ENCODE measurements at regions not wholly inside any gene's neighbourhood (a gene's known extent, or its start where the extent isn't known, plus 50 kb on each side); places are given as distances from the start of the nearest gene placed in this dataset.

GRCh38 chr12:130281153-130281799, 56.4 kb upstream of the PIWIL1 start:
- H3K9me3 ChIP-seq, result peaks cover 2% of the 10 kb centered on the region
- H3K4me3 ChIP-seq, result no peak overlapping the region
- TF ChIP-seq CTCF (IDR thresholded peaks at IDR 0.05), result peak; percentile 39
- no peaks in the 10 kb centered on the region for H3K4me1 ChIP-seq (ENCODE audit: low read depth)
- intact Hi-C loops (cut with DNase I, micrococcal nuclease), result no loop called here
- ATAC-seq, result peak; percentile 80
- H3K36me3 ChIP-seq (ENCODE audit: low read depth), result no peaks in the 10 kb centered on the region
- DNase-seq, result peak in 2 of 3 donors; percentile 18 to 36

- H3K36me3 ChIP-seq (ENCODE audit: low read depth), result no peaks in the 10 kb centered on the region
- DNase-seq, result no peak
- intact Hi-C loops (cut with DNase I, micrococcal nuclease), result no loop called here
Observed at GRCh38 chr12:130286041-130286440, 51.6 kb upstream of the PIWIL1 start.

DNA sequence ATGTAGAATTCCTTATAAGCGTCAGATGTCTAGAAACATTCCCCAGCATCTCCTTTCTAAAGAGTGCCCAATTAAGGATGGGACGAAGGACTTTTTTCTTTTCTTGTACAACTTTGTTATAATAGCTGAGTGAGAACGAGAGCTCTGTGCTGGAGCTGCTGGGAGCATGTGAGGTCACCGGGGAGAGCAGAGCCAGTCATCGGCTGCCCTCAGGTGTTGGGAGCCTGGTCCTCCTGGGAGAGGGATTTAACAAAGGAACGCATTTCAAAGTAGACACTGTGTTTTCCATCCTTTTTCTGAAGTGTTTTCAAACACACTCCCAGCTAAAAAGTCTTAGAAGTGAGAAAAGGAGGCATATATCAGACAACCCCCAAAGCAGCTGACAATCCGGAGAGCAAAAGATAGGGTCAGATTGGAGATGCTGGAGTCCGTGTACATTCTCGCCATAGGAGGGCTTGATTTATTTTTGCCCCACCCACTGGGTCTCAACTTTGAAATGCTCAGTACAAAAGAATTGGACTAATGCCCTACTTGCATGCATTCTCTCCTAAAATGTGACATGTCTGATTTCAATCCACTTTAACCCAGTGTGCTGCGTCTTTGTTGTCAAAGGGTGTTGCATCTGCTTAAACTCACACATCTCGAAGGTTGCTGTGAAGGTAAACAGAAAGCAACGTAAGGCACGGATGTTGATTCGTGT, 50.8 kb upstream of the PIWIL1 start:
- Histone ChIP-seq H3K4me3 (no peak overlapping the region), H3K36me3 (ENCODE audit: low read depth) (no peaks in the 10 kb centered on the region), H3K4me1 (ENCODE audit: low read depth) (no peaks in the 10 kb centered on the region), H3K9me3 (peaks cover 6% of the 10 kb centered on the region)
- intact Hi-C loops (cut with DNase I, micrococcal nuclease), result no loop called here
- ATAC-seq, result no peak
- no peak for TF ChIP-seq CTCF (IDR thresholded peaks at IDR 0.05)
- no peak for DNase-seq

More at GRCh38 chr12:130286041-130286440, 51.6 kb upstream of the PIWIL1 start:
- peaks cover 4% of the 10 kb centered on the region for H3K9me3 ChIP-seq
- no peak for TF ChIP-seq CTCF (IDR thresholded peaks at IDR 0.05)
- no peak for ATAC-seq
- H3K4me3 ChIP-seq, result no peak overlapping the region
- no peaks in the 10 kb centered on the region for H3K4me1 ChIP-seq (ENCODE audit: low read depth)
